Ovary (tissue), 3 donors: ENCODE measurements at regions not wholly inside any gene's neighbourhood (a gene's known extent, or its start where the extent isn't known, plus 50 kb on each side); places are given as distances from the start of the nearest gene placed in this dataset.

ENCODE experiments used
- CTCF ChIP-seq, 3 donors: fragments of 450-650 bp in 2 of 3; fragments of 200-600 bp in 1 of 3; IDR thresholded peaks; one replicate each; pipeline versions ENCODE4 v1.5.1 to v1.8.0; 2016 to 2022; ENCODE audit warnings: antibody characterized with exemption in 3 of 3, mild to moderate bottlenecking in 1 of 3
- EP300 ChIP-seq: sonication (generic); formaldehyde crosslinking; IDR thresholded peaks from one replicate; pipeline ENCODE4 v1.6.1; 2017; ENCODE audit warnings: antibody characterized with exemption
- donor health status: DM: no; HTN: no; CAD: no.

DNA sequence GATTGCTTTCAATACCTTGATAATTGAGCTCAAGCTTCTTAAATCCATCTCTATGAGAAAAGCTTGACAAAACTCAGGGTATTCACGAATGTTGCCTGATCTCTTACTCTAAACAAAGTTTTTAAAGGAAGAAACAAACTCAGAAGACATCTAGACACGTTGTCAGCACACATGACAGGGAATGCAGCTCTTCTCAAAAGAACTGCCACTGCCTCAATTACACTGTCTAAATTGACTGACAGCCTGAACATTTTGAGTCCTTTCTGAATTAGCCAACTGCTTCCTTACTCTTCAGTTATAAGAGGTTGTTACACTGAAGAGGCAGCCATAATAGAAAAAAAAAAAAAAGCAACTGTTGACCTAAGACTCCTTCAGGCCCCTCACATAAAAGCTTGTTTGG is 1646.7 kb upstream of the B3GALT2 start:
- no peak for TF ChIP-seq CTCF (IDR thresholded peaks at IDR 0.05)
- no peak for TF ChIP-seq EP300
